ENCODE measurements at regions not wholly inside any gene's neighbourhood (a gene's known extent, or its start where the extent isn't known, plus 50 kb on each side); places are given as distances from the start of the nearest gene placed in this dataset.
"Not testable (repeated sequence)": the region's sequence is repeated elsewhere in the genome, so short reads cannot be mapped to it uniquely, and the experiment has no call there.

DNA sequence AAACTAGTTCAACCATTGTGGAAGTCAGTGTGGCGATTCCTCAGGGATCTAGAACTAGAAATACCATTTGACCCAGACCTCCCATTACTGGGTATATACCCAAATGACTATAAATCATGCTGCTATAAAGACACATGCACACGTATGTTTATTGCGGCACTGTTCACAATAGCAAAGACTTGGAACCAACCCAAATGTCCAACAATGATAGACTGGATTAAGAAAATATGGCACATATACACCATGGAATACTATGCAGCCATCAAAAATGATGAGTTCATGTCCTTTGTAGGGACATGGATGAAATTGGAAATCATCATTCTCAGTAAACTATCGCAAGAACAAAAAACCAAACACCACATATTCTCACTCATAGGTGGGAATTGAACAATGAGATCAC, 754.7 kb upstream of the ADGRB3 start:
- H3K27me3 ChIP-seq (replicated peaks in 2 of 5; ENCODE audit: control insufficient read depth in 4 of 5, insufficient read depth in 5 of 5, low read length in 4 of 5); DNase-seq; H3K4me3 ChIP-seq (ENCODE audit: control insufficient read depth in 1 of 7, extremely low read depth in 1 of 7, insufficient read depth in 4 of 7, low read depth in 2 of 7, low read length in 6 of 7); H3K36me3 ChIP-seq (ENCODE audit: control insufficient read depth in 4 of 4, insufficient read depth in 4 of 4, low read length in 3 of 4); CTCF ChIA-PET; POLR2A ChIA-PET; H3K4me1 ChIP-seq (ENCODE audit: control extremely low read depth in 1 of 4, control insufficient read depth in 4 of 4, insufficient read depth in 4 of 4, low read length in 3 of 4); H3K27ac ChIP-seq (ENCODE audit: insufficient read depth in 1 of 2, low read depth in 1 of 2, low read length in 2 of 2, poor library complexity in 1 of 2, severe bottlenecking in 2 of 2): not testable (repeated sequence)
- no CpG with 5 or more reads among the region's 4 CpGs for WGBS (ENCODE audit: insufficient coverage)
- peaks cover 0 to 22% (median 5%) of the 10 kb centered on the region in 5 experiments for H3K9me3 ChIP-seq (ENCODE audit: control extremely low read depth in 1 of 5, control insufficient read depth in 4 of 5, insufficient read depth in 2 of 5, low read depth in 1 of 5, low read length in 4 of 5)

GRCh38 chr6:67879928-67880327, 755.2 kb upstream of the ADGRB3 start:
- WGBS (ENCODE audit: insufficient coverage): no CpG with 5 or more reads among the region's 1 CpG
- H3K27ac ChIP-seq (ENCODE audit: insufficient read depth in 1 of 2, low read depth in 1 of 2, low read length in 2 of 2, poor library complexity in 1 of 2, severe bottlenecking in 2 of 2); DNase-seq; H3K27me3 ChIP-seq (replicated peaks in 2 of 5; ENCODE audit: control insufficient read depth in 4 of 5, insufficient read depth in 5 of 5, low read length in 4 of 5); H3K4me3 ChIP-seq (ENCODE audit: control insufficient read depth in 1 of 7, extremely low read depth in 1 of 7, insufficient read depth in 4 of 7, low read depth in 2 of 7, low read length in 6 of 7); CTCF ChIA-PET; POLR2A ChIA-PET; H3K36me3 ChIP-seq (ENCODE audit: control insufficient read depth in 4 of 4, insufficient read depth in 4 of 4, low read length in 3 of 4); H3K4me1 ChIP-seq (ENCODE audit: control extremely low read depth in 1 of 4, control insufficient read depth in 4 of 4, insufficient read depth in 4 of 4, low read length in 3 of 4): not testable (repeated sequence)
- peaks cover 0 to 22% (median 5%) of the 10 kb centered on the region in 5 experiments for H3K9me3 ChIP-seq (ENCODE audit: control extremely low read depth in 1 of 5, control insufficient read depth in 4 of 5, insufficient read depth in 2 of 5, low read depth in 1 of 5, low read length in 4 of 5)

- DNase-seq; H3K36me3 ChIP-seq (ENCODE audit: control insufficient read depth in 4 of 4, insufficient read depth in 4 of 4, low read length in 3 of 4); CTCF ChIA-PET; H3K27ac ChIP-seq (ENCODE audit: insufficient read depth in 1 of 2, low read depth in 1 of 2, low read length in 2 of 2, poor library complexity in 1 of 2, severe bottlenecking in 2 of 2); H3K4me3 ChIP-seq (ENCODE audit: control insufficient read depth in 1 of 7, extremely low read depth in 1 of 7, insufficient read depth in 4 of 7, low read depth in 2 of 7, low read length in 6 of 7); H3K4me1 ChIP-seq (ENCODE audit: control extremely low read depth in 1 of 4, control insufficient read depth in 4 of 4, insufficient read depth in 4 of 4, low read length in 3 of 4); H3K27me3 ChIP-seq (replicated peaks in 2 of 5; ENCODE audit: control insufficient read depth in 4 of 5, insufficient read depth in 5 of 5, low read length in 4 of 5); POLR2A ChIA-PET: not testable (repeated sequence)
- no CpG with 5 or more reads among the region's 1 CpG for WGBS (ENCODE audit: insufficient coverage)
- peaks cover 0 to 17% (median 5%) of the 10 kb centered on the region in 5 experiments for H3K9me3 ChIP-seq (ENCODE audit: control extremely low read depth in 1 of 5, control insufficient read depth in 4 of 5, insufficient read depth in 2 of 5, low read depth in 1 of 5, low read length in 4 of 5)
Observed at GRCh38 chr6:67879105-67879904, 755.8 kb upstream of the ADGRB3 start.

GRCh38 chr6:67878216-67878615, 756.9 kb upstream of the ADGRB3 start:
- CTCF ChIA-PET; POLR2A ChIA-PET; H3K36me3 ChIP-seq (ENCODE audit: control insufficient read depth in 4 of 4, insufficient read depth in 4 of 4, low read length in 3 of 4): not testable (repeated sequence)

DNA sequence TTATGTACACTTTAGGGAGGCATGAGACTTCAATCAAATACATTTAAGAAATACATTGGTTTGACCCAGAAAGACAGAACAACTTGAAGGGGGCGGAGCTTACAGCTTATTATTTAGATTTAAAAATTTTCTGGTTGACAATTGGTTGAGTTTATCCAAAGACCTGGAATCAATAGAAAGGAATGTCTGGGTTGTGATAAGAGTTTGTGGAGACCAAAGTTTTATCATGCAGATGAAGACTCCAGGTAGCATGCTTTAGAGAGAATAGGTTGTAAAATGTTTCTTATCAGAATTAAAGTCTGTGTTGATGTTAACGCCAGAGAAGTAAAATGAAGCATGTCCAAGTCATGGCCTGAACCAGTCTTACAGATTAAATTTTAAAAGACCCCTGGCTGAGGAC, 757.8 kb upstream of the ADGRB3 start:
- H3K27me3 ChIP-seq (replicated peaks in 2 of 5; ENCODE audit: control insufficient read depth in 4 of 5, insufficient read depth in 5 of 5, low read length in 4 of 5): no peaks in the 10 kb centered on the region
- no peaks in the 10 kb centered on the region for H3K36me3 ChIP-seq (ENCODE audit: control insufficient read depth in 4 of 4, insufficient read depth in 4 of 4, low read length in 3 of 4)
- 100% methylated on average over 1 of the region's 2 CpGs for WGBS (ENCODE audit: insufficient coverage)
- no peak for DNase-seq
- peaks cover 0 to 7% (median 2%) of the 10 kb centered on the region in 5 experiments for H3K9me3 ChIP-seq (ENCODE audit: control extremely low read depth in 1 of 5, control insufficient read depth in 4 of 5, insufficient read depth in 2 of 5, low read depth in 1 of 5, low read length in 4 of 5)
- H3K4me1 ChIP-seq (ENCODE audit: control extremely low read depth in 1 of 4, control insufficient read depth in 4 of 4, insufficient read depth in 4 of 4, low read length in 3 of 4): no peaks in the 10 kb centered on the region
- H3K27ac ChIP-seq (ENCODE audit: insufficient read depth in 1 of 2, low read depth in 1 of 2, low read length in 2 of 2, poor library complexity in 1 of 2, severe bottlenecking in 2 of 2): no peak overlapping the region
- ChIA-PET POLR2A (no interaction called here), CTCF (no interaction called here)
- no peak overlapping the region for H3K4me3 ChIP-seq (ENCODE audit: control insufficient read depth in 1 of 7, extremely low read depth in 1 of 7, insufficient read depth in 4 of 7, low read depth in 2 of 7, low read length in 6 of 7)

More at GRCh38 chr6:67878216-67878615, 756.9 kb upstream of the ADGRB3 start:
- H3K27ac ChIP-seq (ENCODE audit: insufficient read depth in 1 of 2, low read depth in 1 of 2, low read length in 2 of 2, poor library complexity in 1 of 2, severe bottlenecking in 2 of 2); H3K4me1 ChIP-seq (ENCODE audit: control extremely low read depth in 1 of 4, control insufficient read depth in 4 of 4, insufficient read depth in 4 of 4, low read length in 3 of 4); DNase-seq; H3K27me3 ChIP-seq (replicated peaks in 2 of 5; ENCODE audit: control insufficient read depth in 4 of 5, insufficient read depth in 5 of 5, low read length in 4 of 5); H3K4me3 ChIP-seq (ENCODE audit: control insufficient read depth in 1 of 7, extremely low read depth in 1 of 7, insufficient read depth in 4 of 7, low read depth in 2 of 7, low read length in 6 of 7): not testable (repeated sequence)
- peaks cover 0 to 13% (median 3%) of the 10 kb centered on the region in 5 experiments for H3K9me3 ChIP-seq (ENCODE audit: control extremely low read depth in 1 of 5, control insufficient read depth in 4 of 5, insufficient read depth in 2 of 5, low read depth in 1 of 5, low read length in 4 of 5)
- 100% methylated on average over 6 of the region's 7 CpGs for WGBS (ENCODE audit: insufficient coverage)

DNA sequence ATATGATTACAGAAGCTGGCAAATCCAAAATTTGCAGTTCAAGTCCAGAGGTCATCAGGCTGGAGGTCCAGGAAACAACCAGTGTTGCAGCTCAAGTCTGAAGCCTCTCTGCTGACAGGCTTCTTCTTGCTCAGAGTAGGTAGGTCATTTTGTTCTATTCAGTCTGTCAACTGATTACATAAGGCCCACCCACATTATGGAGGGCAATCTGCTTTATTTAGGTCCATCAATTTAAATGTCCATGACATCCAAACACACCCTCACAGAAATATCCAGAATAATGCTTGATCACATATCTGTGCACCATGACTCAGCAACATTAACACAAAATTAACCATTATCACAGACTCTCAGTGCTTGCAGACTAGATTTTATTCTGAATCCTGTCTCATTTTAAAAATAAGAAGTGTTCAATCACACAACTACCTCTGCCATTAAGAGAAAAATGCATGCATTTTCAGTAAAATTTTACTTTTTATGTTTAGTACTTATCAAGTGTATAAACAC, 759.2 kb upstream of the ADGRB3 start:
- Histone ChIP-seq H3K9me3 (ENCODE audit: control extremely low read depth in 1 of 5, control insufficient read depth in 4 of 5, insufficient read depth in 2 of 5, low read depth in 1 of 5, low read length in 4 of 5) (peaks cover 0 to 3% (median 2%) of the 10 kb centered on the region in 5 experiments), H3K27ac (ENCODE audit: insufficient read depth in 1 of 2, low read depth in 1 of 2, low read length in 2 of 2, poor library complexity in 1 of 2, severe bottlenecking in 2 of 2) (no peak overlapping the region), H3K36me3 (ENCODE audit: control insufficient read depth in 4 of 4, insufficient read depth in 4 of 4, low read length in 3 of 4) (no peaks in the 10 kb centered on the region), H3K4me1 (ENCODE audit: control extremely low read depth in 1 of 4, control insufficient read depth in 4 of 4, insufficient read depth in 4 of 4, low read length in 3 of 4) (no peaks in the 10 kb centered on the region), H3K4me3 (ENCODE audit: control insufficient read depth in 1 of 7, extremely low read depth in 1 of 7, insufficient read depth in 4 of 7, low read depth in 2 of 7, low read length in 6 of 7) (no peak overlapping the region), H3K27me3 (replicated peaks in 2 of 5; ENCODE audit: control insufficient read depth in 4 of 5, insufficient read depth in 5 of 5, low read length in 4 of 5) (no peaks in the 10 kb centered on the region)
- DNase-seq: no peak
- ChIA-PET CTCF (no interaction called here), POLR2A (no interaction called here)

- DNase-seq: no peak
- ChIA-PET CTCF (no interaction called here), POLR2A (no interaction called here)
- Histone ChIP-seq H3K27me3 (replicated peaks in 2 of 5; ENCODE audit: control insufficient read depth in 4 of 5, insufficient read depth in 5 of 5, low read length in 4 of 5) (no peaks in the 10 kb centered on the region), H3K36me3 (ENCODE audit: control insufficient read depth in 4 of 4, insufficient read depth in 4 of 4, low read length in 3 of 4) (no peaks in the 10 kb centered on the region), H3K9me3 (ENCODE audit: control extremely low read depth in 1 of 5, control insufficient read depth in 4 of 5, insufficient read depth in 2 of 5, low read depth in 1 of 5, low read length in 4 of 5) (peaks cover 0 to 3% (median 2%) of the 10 kb centered on the region in 5 experiments), H3K4me1 (ENCODE audit: control extremely low read depth in 1 of 4, control insufficient read depth in 4 of 4, insufficient read depth in 4 of 4, low read length in 3 of 4) (no peaks in the 10 kb centered on the region), H3K4me3 (ENCODE audit: control insufficient read depth in 1 of 7, extremely low read depth in 1 of 7, insufficient read depth in 4 of 7, low read depth in 2 of 7, low read length in 6 of 7) (no peak overlapping the region), H3K27ac (ENCODE audit: insufficient read depth in 1 of 2, low read depth in 1 of 2, low read length in 2 of 2, poor library complexity in 1 of 2, severe bottlenecking in 2 of 2) (no peak overlapping the region)
Observed at GRCh38 chr6:67870321-67870720, 764.8 kb upstream of the ADGRB3 start.

Data from common myeloid progenitor, CD34-positive (primary cell).